Liver (tissue), 3 donors: ENCODE measurements at regions not wholly inside any gene's neighbourhood (a gene's known extent, or its start where the extent isn't known, plus 50 kb on each side); places are given as distances from the start of the nearest gene placed in this dataset.

Source experiments
- CTCF ChIP-seq: fragments of 150-350 bp; IDR thresholded peaks from 2 replicates; pipeline ENCODE4 v1.5.1; 2017; ENCODE audit warnings: improper control_type of control experiment, low read depth, low read length; ENCODE audit not compliant: missing input control
- GABPA ChIP-seq, 2 donors: IDR thresholded peaks in 1 of 2; conservative IDR thresholded peaks in 1 of 2; 2 replicates each; pipeline ENCODE4 v1.6.1; 2016; ENCODE audit warnings: antibody characterized with exemption in 2 of 2, mild to moderate bottlenecking in 1 of 2, moderate library complexity in 1 of 2
- SP1 ChIP-seq: IDR thresholded peaks from 2 replicates; pipeline ENCODE4 v1.6.1; 2018; ENCODE audit warnings: antibody characterized with exemption, mild to moderate bottlenecking
- TAF1 ChIP-seq: conservative IDR thresholded peaks from 2 replicates; pipeline ENCODE4 v1.6.1; 2016; ENCODE audit warnings: antibody characterized with exemption, mild to moderate bottlenecking
- YY1 ChIP-seq: IDR thresholded peaks from 2 replicates; pipeline ENCODE4 v1.6.1; 2016; ENCODE audit warnings: antibody characterized with exemption, mild to moderate bottlenecking
- donor health status: healthy.
- donor health status: healthy.

GRCh38 chr4:28358606-28359005 is 1498.0 kb downstream of the STIM2 start:
- TF ChIP-seq CTCF (no peak), TAF1 (no peak), GABPA (IDR thresholded peaks at IDR 0.05 in 1 of 2, conservative IDR thresholded peaks at IDR 0.05 in 1 of 2) (no peak), SP1 (no peak), YY1 (no peak)
